GM18508 (cell line): ENCODE measurements at regions not wholly inside any gene's neighbourhood (a gene's known extent, or its start where the extent isn't known, plus 50 kb on each side); places are given as distances from the start of the nearest gene placed in this dataset.

ENCODE experiments used
- ATAC-seq: cut with Tn5 transposase; IDR thresholded peaks from one replicate; pipeline ENCODE4 v1.9.1; 2021; ENCODE audit warnings: moderate number of reproducible peaks; ENCODE audit not compliant: insufficient read depth, unreplicated experiment

- no peak for ATAC-seq
Observed at GRCh38 chr10:131642966-131643365, 257.8 kb upstream of the PPP2R2D start.

GRCh38 chr10:131644289-131644688, 256.5 kb upstream of the PPP2R2D start:
- ATAC-seq = no peak

GRCh38 chr10:131644864-131645658, 255.7 kb upstream of the PPP2R2D start:
- no peak for ATAC-seq

GRCh38 chr10:131645756-131646155, 255.1 kb upstream of the PPP2R2D start:
- ATAC-seq = no peak

- no peak for ATAC-seq
Observed at GRCh38 chr10:131646551-131647525, 254.0 kb upstream of the PPP2R2D start.

GRCh38 chr10:131647789-131648188, 253.0 kb upstream of the PPP2R2D start:
- no peak for ATAC-seq

GRCh38 chr10:131648386-131649020, 252.3 kb upstream of the PPP2R2D start:
- ATAC-seq = no peak

GRCh38 chr10:131649617-131650016, 251.2 kb upstream of the PPP2R2D start:
- ATAC-seq = no peak

- ATAC-seq = no peak
Observed at GRCh38 chr10:131650169-131650705, 250.6 kb upstream of the PPP2R2D start.

GRCh38 chr10:131650771-131651673, 249.8 kb upstream of the PPP2R2D start:
- no peak for ATAC-seq

- no peak for ATAC-seq
Observed at GRCh38 chr10:131651674-131652437, 249.0 kb upstream of the PPP2R2D start.

GRCh38 chr10:131652438-131653139, 248.2 kb upstream of the PPP2R2D start:
- no peak for ATAC-seq

- no peak for ATAC-seq
Observed at GRCh38 chr10:131653140-131653539, 247.7 kb upstream of the PPP2R2D start.

- ATAC-seq = no peak
Observed at GRCh38 chr10:131653554-131654470, 247.0 kb upstream of the PPP2R2D start.

GRCh38 chr10:131654471-131655087, 246.2 kb upstream of the PPP2R2D start:
- ATAC-seq = no peak

GRCh38 chr10:131655101-131655849, 245.5 kb upstream of the PPP2R2D start:
- ATAC-seq = no peak
